GM23338 (cell line): ENCODE measurements at regions not wholly inside any gene's neighbourhood (a gene's known extent, or its start where the extent isn't known, plus 50 kb on each side); places are given as distances from the start of the nearest gene placed in this dataset.

Source experiments
- CREB1 ChIP-seq: fragments of 250-450 bp; sonication (Bioruptor Pico); IDR thresholded peaks from 2 replicates; pipeline ENCODE4 v1.5.0; 2020; ENCODE audit warnings: low read depth, mild to moderate bottlenecking, moderate library complexity
- POLR2AphosphoS5 ChIP-seq: IDR thresholded peaks from 2 replicates; pipeline ENCODE4 v1.6.1; 2016; ENCODE audit warnings: antibody characterized with exemption, low read depth
- STAT1 ChIP-seq: IDR thresholded peaks from one replicate; pipeline ENCODE4 v1.6.1; 2016; ENCODE audit warnings: antibody characterized with exemption; ENCODE audit not compliant: unreplicated experiment
- TF ChIP-seq, protein P1 (sequence below), 2 experiments: fragments of 200-600 bp in 1 of 2; sonication (generic) in 1 of 2; conservative IDR thresholded peaks; 2 replicates each; pipeline versions ENCODE4 v1.5.1 to v1.6.1; 2016 to 2017; ENCODE audit warnings: antibody characterized with exemption in 2 of 2, low read depth in 2 of 2, mild to moderate bottlenecking in 2 of 2, moderate library complexity in 1 of 2

DNA sequence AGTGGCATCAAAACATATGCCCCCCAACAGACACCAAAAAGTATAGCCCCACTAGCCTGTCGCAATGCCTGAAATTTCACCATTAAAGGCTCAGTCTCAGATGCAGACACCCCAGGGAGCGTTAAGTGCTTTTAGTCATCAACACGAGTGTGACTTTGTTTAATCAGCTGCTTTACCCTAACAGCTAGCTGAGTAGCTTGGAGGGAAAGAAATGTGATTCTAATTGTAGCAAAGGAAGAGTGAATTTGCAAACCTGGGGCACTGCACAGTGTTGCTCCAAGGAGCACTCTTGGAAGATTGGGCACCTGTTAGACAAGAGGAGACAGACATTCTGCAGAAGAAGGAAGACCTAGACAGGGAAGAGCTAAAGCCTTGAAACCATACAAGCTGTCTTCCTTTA, 145.1 kb downstream of the BEND2 start:
- TF ChIP-seq, protein P1, sequence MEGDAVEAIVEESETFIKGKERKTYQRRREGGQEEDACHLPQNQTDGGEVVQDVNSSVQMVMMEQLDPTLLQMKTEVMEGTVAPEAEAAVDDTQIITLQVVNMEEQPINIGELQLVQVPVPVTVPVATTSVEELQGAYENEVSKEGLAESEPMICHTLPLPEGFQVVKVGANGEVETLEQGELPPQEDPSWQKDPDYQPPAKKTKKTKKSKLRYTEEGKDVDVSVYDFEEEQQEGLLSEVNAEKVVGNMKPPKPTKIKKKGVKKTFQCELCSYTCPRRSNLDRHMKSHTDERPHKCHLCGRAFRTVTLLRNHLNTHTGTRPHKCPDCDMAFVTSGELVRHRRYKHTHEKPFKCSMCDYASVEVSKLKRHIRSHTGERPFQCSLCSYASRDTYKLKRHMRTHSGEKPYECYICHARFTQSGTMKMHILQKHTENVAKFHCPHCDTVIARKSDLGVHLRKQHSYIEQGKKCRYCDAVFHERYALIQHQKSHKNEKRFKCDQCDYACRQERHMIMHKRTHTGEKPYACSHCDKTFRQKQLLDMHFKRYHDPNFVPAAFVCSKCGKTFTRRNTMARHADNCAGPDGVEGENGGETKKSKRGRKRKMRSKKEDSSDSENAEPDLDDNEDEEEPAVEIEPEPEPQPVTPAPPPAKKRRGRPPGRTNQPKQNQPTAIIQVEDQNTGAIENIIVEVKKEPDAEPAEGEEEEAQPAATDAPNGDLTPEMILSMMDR (conservative IDR thresholded peaks at IDR 0.05; ENCODE audit: low read depth in 2 of 2), result no peak
- TF ChIP-seq STAT1, result no peak
- TF ChIP-seq CREB1 (CRISPR knock-in tag), result no peak
- TF ChIP-seq POLR2AphosphoS5, result no peak
